ENCODE measurements at regions not wholly inside any gene's neighbourhood (a gene's known extent, or its start where the extent isn't known, plus 50 kb on each side); places are given as distances from the start of the nearest gene placed in this dataset.
"Not testable (repeated sequence)": the region's sequence is repeated elsewhere in the genome, so short reads cannot be mapped to it uniquely, and the experiment has no call there.

DNA sequence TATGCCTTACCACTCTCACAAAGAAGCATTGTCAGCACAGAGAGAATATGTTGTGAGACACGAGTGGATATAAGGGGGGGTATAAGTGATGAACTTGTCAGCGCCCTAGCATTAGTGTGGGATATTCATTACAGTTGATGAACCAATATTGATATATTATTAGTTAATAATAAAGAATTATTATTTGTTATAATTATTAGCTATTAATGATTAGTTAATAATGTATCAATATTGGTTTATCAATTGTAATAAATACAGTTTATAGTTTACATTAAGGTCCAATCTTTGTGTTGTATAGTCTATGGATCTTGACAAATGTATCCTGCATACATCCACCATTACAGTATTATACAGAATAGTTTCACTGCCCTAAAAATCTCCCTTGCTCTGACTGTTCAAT lies 120.2 kb upstream of the NCAM2 start:
- TF ChIP-seq, protein P1, sequence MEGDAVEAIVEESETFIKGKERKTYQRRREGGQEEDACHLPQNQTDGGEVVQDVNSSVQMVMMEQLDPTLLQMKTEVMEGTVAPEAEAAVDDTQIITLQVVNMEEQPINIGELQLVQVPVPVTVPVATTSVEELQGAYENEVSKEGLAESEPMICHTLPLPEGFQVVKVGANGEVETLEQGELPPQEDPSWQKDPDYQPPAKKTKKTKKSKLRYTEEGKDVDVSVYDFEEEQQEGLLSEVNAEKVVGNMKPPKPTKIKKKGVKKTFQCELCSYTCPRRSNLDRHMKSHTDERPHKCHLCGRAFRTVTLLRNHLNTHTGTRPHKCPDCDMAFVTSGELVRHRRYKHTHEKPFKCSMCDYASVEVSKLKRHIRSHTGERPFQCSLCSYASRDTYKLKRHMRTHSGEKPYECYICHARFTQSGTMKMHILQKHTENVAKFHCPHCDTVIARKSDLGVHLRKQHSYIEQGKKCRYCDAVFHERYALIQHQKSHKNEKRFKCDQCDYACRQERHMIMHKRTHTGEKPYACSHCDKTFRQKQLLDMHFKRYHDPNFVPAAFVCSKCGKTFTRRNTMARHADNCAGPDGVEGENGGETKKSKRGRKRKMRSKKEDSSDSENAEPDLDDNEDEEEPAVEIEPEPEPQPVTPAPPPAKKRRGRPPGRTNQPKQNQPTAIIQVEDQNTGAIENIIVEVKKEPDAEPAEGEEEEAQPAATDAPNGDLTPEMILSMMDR (IDR thresholded peaks at IDR 0.05) = no peak
- Histone ChIP-seq H3K27ac (no peak overlapping the region), H3K36me3 (ENCODE audit: control insufficient read depth, insufficient read depth, low read length) (no peaks in the 10 kb centered on the region), H3K4me3 (ENCODE audit: low read depth, low read length) (no peak overlapping the region), H3K9ac (no peak overlapping the region), H3K79me2 (no peaks in the 10 kb centered on the region), H2AFZ (no peak overlapping the region), H3K9me3 (ENCODE audit: control insufficient read depth, low read length) (no peaks in the 10 kb centered on the region), H3K4me2 (ENCODE audit: low read length) (no peak overlapping the region), H3K27me3 (ENCODE audit: control insufficient read depth, insufficient read depth, low read length) (no peaks in the 10 kb centered on the region), H3K4me1 (no peaks in the 10 kb centered on the region)

DNA sequence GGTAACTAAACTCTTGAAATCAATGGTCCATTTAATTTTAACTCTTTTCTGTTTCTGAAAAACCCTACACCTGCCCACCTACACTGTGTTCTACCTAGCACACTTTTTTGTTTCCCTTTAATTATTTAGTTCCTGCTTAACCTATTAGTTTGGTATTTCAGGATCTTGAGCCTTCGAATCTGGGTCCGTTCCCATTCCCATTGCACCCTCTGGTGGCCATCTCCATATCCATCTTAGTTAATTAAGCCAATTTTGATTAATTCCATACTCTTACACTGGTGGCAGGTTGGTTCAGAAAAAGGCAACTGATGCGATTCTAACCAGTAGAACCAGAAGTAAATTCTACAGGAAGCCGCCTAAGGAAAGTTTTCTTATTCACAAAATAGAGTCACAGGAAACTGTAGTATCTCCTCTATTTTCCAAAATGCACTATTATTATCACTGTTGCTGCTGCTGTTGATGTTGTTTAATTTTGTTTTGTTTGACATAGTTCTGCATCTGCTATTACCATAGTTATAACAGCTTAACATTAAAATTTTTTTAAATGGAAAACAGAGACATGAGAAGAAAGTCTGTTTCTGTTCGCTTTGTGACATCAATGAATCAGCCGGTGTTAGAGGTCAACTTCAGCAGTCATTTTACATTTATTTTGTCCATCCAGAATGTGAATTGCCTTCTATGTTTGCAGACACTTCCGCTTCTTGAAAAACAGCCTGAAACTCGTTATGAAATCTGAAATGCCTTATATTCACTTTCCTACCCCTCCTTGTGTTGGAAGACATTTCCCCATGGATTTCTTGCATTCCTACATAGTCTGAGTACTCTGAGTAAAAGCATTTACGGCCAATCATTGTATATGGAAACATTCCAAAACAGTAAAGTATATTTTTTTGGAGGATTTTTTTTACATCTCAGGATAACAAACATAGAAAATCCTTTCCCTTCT lies 115.5 kb upstream of the NCAM2 start:
- Histone ChIP-seq H3K4me3 (ENCODE audit: low read depth, low read length) (no peak overlapping the region), H3K4me2 (ENCODE audit: low read length) (no peak overlapping the region), H3K9me3 (ENCODE audit: control insufficient read depth, low read length) (no peaks in the 10 kb centered on the region), H3K79me2 (no peaks in the 10 kb centered on the region), H3K27ac (no peak overlapping the region), H3K36me3 (ENCODE audit: control insufficient read depth, insufficient read depth, low read length) (no peaks in the 10 kb centered on the region), H3K9ac (no peak overlapping the region), H3K27me3 (ENCODE audit: control insufficient read depth, insufficient read depth, low read length) (no peaks in the 10 kb centered on the region), H3K4me1 (no peaks in the 10 kb centered on the region), H2AFZ (no peak overlapping the region)
- TF ChIP-seq, protein P1 (IDR thresholded peaks at IDR 0.05) = no peak

DNA sequence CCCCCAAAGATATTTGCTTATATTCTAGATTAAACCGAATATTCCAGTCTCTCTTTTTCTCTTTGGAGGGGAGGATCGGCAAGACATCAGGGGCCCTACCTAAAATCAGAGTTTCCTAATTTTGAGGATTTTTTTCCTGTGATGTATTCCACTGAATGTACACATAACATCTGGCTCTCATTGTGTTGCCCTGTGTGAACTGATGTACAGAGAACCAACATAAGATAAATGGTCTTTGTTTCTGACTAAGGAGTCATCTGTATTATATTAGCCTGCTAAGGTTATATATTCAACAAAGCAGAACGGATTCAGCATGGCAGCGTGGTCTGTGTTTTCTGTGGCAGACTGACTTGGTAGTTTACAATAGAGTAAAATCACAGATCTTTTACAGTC lies 114.8 kb upstream of the NCAM2 start:
- Histone ChIP-seq H3K4me1 (no peaks in the 10 kb centered on the region), H3K9ac (no peak overlapping the region), H3K79me2 (no peaks in the 10 kb centered on the region), H3K4me2 (ENCODE audit: low read length) (no peak overlapping the region), H3K36me3 (ENCODE audit: control insufficient read depth, insufficient read depth, low read length) (no peaks in the 10 kb centered on the region), H3K27ac (no peak overlapping the region), H3K4me3 (ENCODE audit: low read depth, low read length) (no peak overlapping the region), H2AFZ (no peak overlapping the region), H3K9me3 (ENCODE audit: control insufficient read depth, low read length) (no peaks in the 10 kb centered on the region), H3K27me3 (ENCODE audit: control insufficient read depth, insufficient read depth, low read length) (no peaks in the 10 kb centered on the region)
- TF ChIP-seq, protein P1 (IDR thresholded peaks at IDR 0.05) = no peak

- Histone ChIP-seq H3K27ac (no peak overlapping the region), H3K79me2 (no peaks in the 10 kb centered on the region), H2AFZ (no peak overlapping the region), H3K36me3 (ENCODE audit: control insufficient read depth, insufficient read depth, low read length) (no peaks in the 10 kb centered on the region), H3K4me2 (ENCODE audit: low read length) (no peak overlapping the region), H3K4me1 (no peaks in the 10 kb centered on the region), H3K4me3 (ENCODE audit: low read depth, low read length) (no peak overlapping the region), H3K9me3 (ENCODE audit: control insufficient read depth, low read length) (no peaks in the 10 kb centered on the region), H3K27me3 (ENCODE audit: control insufficient read depth, insufficient read depth, low read length) (no peaks in the 10 kb centered on the region), H3K9ac (no peak overlapping the region)
- TF ChIP-seq, protein P1 (IDR thresholded peaks at IDR 0.05) = no peak
These were observed 95.7 kb upstream of the NCAM2 start for GRCh38 chr21:20902511-20902910.

DNA sequence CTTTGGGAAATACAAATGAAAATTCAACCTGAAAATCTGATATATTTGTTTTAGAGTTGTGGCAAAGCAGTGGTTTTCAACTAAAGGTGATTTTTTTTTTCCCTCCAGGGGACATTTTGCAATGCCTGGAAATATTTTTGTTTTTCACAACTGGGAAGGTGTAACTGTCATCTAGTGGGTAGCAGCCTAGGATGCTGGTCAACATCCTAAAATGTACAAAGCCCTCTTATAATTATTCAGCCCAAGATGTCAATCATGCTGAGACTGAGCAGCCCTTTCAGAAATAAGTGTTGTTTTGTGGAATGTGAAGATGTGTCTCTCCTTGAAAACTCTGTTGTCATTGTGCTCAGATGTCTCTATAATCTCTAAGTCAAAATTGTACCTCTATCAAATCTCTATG lies 95.2 kb upstream of the NCAM2 start:
- Histone ChIP-seq H2AFZ (no peak overlapping the region), H3K4me2 (ENCODE audit: low read length) (no peak overlapping the region), H3K9ac (no peak overlapping the region), H3K27me3 (ENCODE audit: control insufficient read depth, insufficient read depth, low read length) (no peaks in the 10 kb centered on the region), H3K79me2 (no peaks in the 10 kb centered on the region), H3K27ac (no peak overlapping the region), H3K36me3 (ENCODE audit: control insufficient read depth, insufficient read depth, low read length) (no peaks in the 10 kb centered on the region), H3K4me1 (no peaks in the 10 kb centered on the region), H3K9me3 (ENCODE audit: control insufficient read depth, low read length) (no peaks in the 10 kb centered on the region), H3K4me3 (ENCODE audit: low read depth, low read length) (no peak overlapping the region)
- TF ChIP-seq, protein P1 (IDR thresholded peaks at IDR 0.05) = no peak

DNA sequence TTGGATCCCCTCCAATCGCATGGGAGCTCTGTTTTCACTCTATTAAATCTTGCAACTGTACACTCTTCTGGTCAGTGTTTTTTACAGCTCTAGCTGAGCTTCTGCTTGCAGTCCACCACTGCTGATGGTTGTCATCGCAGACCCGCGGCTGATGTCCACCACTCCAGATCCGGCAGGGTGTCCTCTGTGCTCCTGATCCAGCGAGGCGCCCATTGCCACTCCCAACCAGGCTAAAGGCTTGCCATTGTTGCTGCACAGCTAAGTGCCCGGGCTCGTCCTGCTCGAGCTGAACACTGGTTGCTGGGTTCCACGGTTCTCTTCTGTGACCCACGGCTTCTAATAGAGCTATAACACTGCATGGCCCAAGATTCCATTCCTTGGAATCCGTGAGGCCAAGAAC lies 70.7 kb upstream of the NCAM2 start:
- not testable (repeated sequence) for H3K4me2 ChIP-seq (ENCODE audit: low read length); H3K4me1 ChIP-seq; H3K27me3 ChIP-seq (ENCODE audit: control insufficient read depth, insufficient read depth, low read length); H3K36me3 ChIP-seq (ENCODE audit: control insufficient read depth, insufficient read depth, low read length); H3K27ac ChIP-seq; H2AFZ ChIP-seq; H3K79me2 ChIP-seq; H3K9ac ChIP-seq; H3K9me3 ChIP-seq (ENCODE audit: control insufficient read depth, low read length); H3K4me3 ChIP-seq (ENCODE audit: low read depth, low read length)
